HepG2 (cell line): ENCODE measurements at regions not wholly inside any gene's neighbourhood (a gene's known extent, or its start where the extent isn't known, plus 50 kb on each side); places are given as distances from the start of the nearest gene placed in this dataset.

Experiments used
- ATAC-seq: fragments of 200-7000 bp; cut with Tn5 transposase; 3 replicates; pipeline ENCODE4 v1.9.1; 2020; ENCODE audit warnings: mild to moderate bottlenecking, moderate library complexity
- BruUV-seq: library from RNA; stranded (reverse); fragments of 400-500 nt; replicated peaks from 2 replicates; lab custom pipeline; 2021; lab: Mats Ljungman, UMichigan
- CTCF ChIA-PET: fragments of 300-600 bp; formaldehyde crosslinking; extraction: SDS; loops from one replicate; lab custom pipeline; 2021; ENCODE audit warnings: low total read pairs, inconsistent platforms, low intra/inter-chr PET ratio; lab: Yijun Ruan, JAX
- POLR2A ChIA-PET: fragments of 350-600 bp; sonication (Branson Sonifier 250); formaldehyde crosslinking; loops from one replicate; lab custom pipeline; 2020; ENCODE audit warnings: antibody characterized with exemption, inconsistent platforms; lab: Yijun Ruan, JAX
- DNase-seq: peaks from one replicate; pipeline ENCODE4 v3.0.0-alpha.2; 2015; ENCODE audit warnings: low spot score
- FAIRE-seq: peaks from 3 replicates; lab custom pipeline; 2011; peaks lifted over from hg19 to GRCh38; lab: Jason Lieb, UNC
- H2AFZ ChIP-seq: one replicate; pipeline ENCODE4 v1.6.1; 2011; ENCODE audit warnings: low read length, inconsistent platforms
- H3K27ac ChIP-seq: fragments of 300-600 bp; 3 replicates; pipeline ENCODE4 v1.8.0; 2011; ENCODE audit warnings: mixed run types, mild to moderate bottlenecking, mixed read lengths, low read length, inconsistent platforms; ENCODE audit not compliant: insufficient read depth; ENCODE audit errors: extremely low read length
- H3K27me3 ChIP-seq, 2 experiments: fragments of 200-600 bp in 1 of 2; 2 replicates in 1 of 2; 3 replicates in 1 of 2; pipeline versions ENCODE4 v1.6.0 to v1.8.0; 2011; ENCODE audit warnings: low read length in 2 of 2, mild to moderate bottlenecking in 2 of 2, moderate library complexity in 2 of 2, inconsistent platforms in 1 of 2; ENCODE audit not compliant: insufficient read depth in 2 of 2, control insufficient read depth in 1 of 2
- H3K36me3 ChIP-seq, 2 experiments: fragments of 200-600 bp in 1 of 2; replicated peaks in 1 of 2; 2 replicates in 1 of 2; 3 replicates in 1 of 2; pipeline versions ENCODE4 v1.5.1 to v1.8.0; 2011; ENCODE audit warnings: low read length in 2 of 2, inconsistent platforms in 1 of 2; ENCODE audit not compliant: insufficient read depth in 2 of 2, control insufficient read depth in 1 of 2
- H3K4me1 ChIP-seq: 2 replicates; pipeline ENCODE4 v1.5.1; 2012; ENCODE audit warnings: low read length, inconsistent platforms; ENCODE audit not compliant: insufficient read depth
- H3K4me2 ChIP-seq: 2 replicates; pipeline ENCODE4 v1.6.0; 2011; ENCODE audit warnings: low read depth, low read length, inconsistent platforms
- H3K4me3 ChIP-seq, 3 experiments: fragments of 200-600 bp in 1 of 3; sonication (generic), shearing (Covaris generic) in 1 of 3; replicated peaks in 1 of 3; 2 replicates each; pipeline ENCODE4 v1.5.1; 2011 to 2016; ENCODE audit warnings: low read length in 3 of 3, inconsistent platforms in 2 of 3, low read depth in 2 of 3, mild to moderate bottlenecking in 2 of 3, control low read depth in 1 of 3, mixed read lengths in 1 of 3; ENCODE audit not compliant: insufficient read depth in 1 of 3
- H3K79me2 ChIP-seq: one replicate; pipeline ENCODE4 v1.6.1; 2011; ENCODE audit warnings: low read length, inconsistent platforms; ENCODE audit not compliant: insufficient read depth
- H3K9ac ChIP-seq: 2 replicates; pipeline ENCODE4 v1.6.0; 2011; ENCODE audit warnings: mild to moderate bottlenecking, low read depth, low read length, inconsistent platforms; ENCODE audit not compliant: insufficient read depth
- H3K9me3 ChIP-seq: 2 replicates; pipeline ENCODE4 v1.5.1; 2012; ENCODE audit warnings: mild to moderate bottlenecking, low read length
- H4K20me1 ChIP-seq: 2 replicates; pipeline ENCODE4 v1.6.0; 2011; ENCODE audit warnings: inconsistent platforms, mild to moderate bottlenecking, low read length, moderate library complexity; ENCODE audit not compliant: insufficient read depth
- CEBPG ChIP-seq: IDR thresholded peaks from 2 replicates; pipeline ENCODE4 v1.6.1; 2016
- DNMT1 ChIP-seq: sonication (generic); formaldehyde crosslinking; IDR thresholded peaks from 2 replicates; pipeline ENCODE4 v1.5.1; 2020; ENCODE audit warnings: mild to moderate bottlenecking, missing genetic modification reagents
- DPF2 ChIP-seq: sonication (generic); formaldehyde crosslinking; IDR thresholded peaks from 2 replicates; pipeline ENCODE4 v1.4.0; 2020; ENCODE audit warnings: mild to moderate bottlenecking, low read depth, missing genetic modification reagents, borderline replicate concordance
- HDAC1 ChIP-seq: sonication (generic); formaldehyde crosslinking; IDR thresholded peaks from 2 replicates; pipeline ENCODE4 v1.5.1; 2020; ENCODE audit warnings: mild to moderate bottlenecking, missing genetic modification reagents
- NR2F6 ChIP-seq, 2 experiments: IDR thresholded peaks; 2 replicates each; pipeline ENCODE4 v1.6.1; 2016; ENCODE audit warnings: antibody characterized with exemption in 1 of 2, mild to moderate bottlenecking in 1 of 2
- POGZ ChIP-seq: sonication (generic); formaldehyde crosslinking; IDR thresholded peaks from 2 replicates; pipeline ENCODE4 v1.4.0; 2020; ENCODE audit warnings: mild to moderate bottlenecking, missing genetic modification reagents
- SIX1 ChIP-seq: sonication (generic); formaldehyde crosslinking; IDR thresholded peaks from 2 replicates; pipeline ENCODE4 v1.4.0; 2020; ENCODE audit warnings: missing genetic modification reagents, borderline replicate concordance
- THYN1 ChIP-seq: sonication (generic); formaldehyde crosslinking; IDR thresholded peaks from 2 replicates; pipeline ENCODE4 v1.8.1; 2023; ENCODE audit warnings: low read depth, mild to moderate bottlenecking, moderate library complexity, missing genetic modification reagents, borderline replicate concordance
- TRIM24 ChIP-seq: sonication (generic); formaldehyde crosslinking; IDR thresholded peaks from 2 replicates; pipeline ENCODE4 v1.8.0; 2022; ENCODE audit warnings: mild to moderate bottlenecking, missing genetic modification reagents
- XBP1 ChIP-seq: sonication (generic); formaldehyde crosslinking; IDR thresholded peaks from 2 replicates; pipeline ENCODE4 v1.5.0; 2020; ENCODE audit warnings: missing genetic modification reagents
- ZFP90 ChIP-seq: sonication (generic); formaldehyde crosslinking; IDR thresholded peaks from 2 replicates; pipeline ENCODE4 v1.8.0; 2022; ENCODE audit warnings: missing genetic modification reagents, mild to moderate bottlenecking, inconsistent platforms, borderline replicate concordance
- ZNF282 ChIP-seq: fragments of 450-650 bp; IDR thresholded peaks from 2 replicates; pipeline ENCODE4 v1.6.1; 2018; ENCODE audit not compliant: partially characterized antibody
- ZNF724P ChIP-seq: sonication (generic); formaldehyde crosslinking; IDR thresholded peaks from 2 replicates; pipeline ENCODE4 v1.8.0; 2022; ENCODE audit warnings: missing genetic modification reagents, borderline replicate concordance
- ZNF75D ChIP-seq: sonication (generic); formaldehyde crosslinking; IDR thresholded peaks from 2 replicates; pipeline ENCODE4 v1.8.1; 2023; ENCODE audit warnings: missing genetic modification reagents, mild to moderate bottlenecking, borderline replicate concordance
- ZNF773 ChIP-seq: sonication (generic); formaldehyde crosslinking; IDR thresholded peaks from 2 replicates; pipeline ENCODE4 v1.4.0; 2020; ENCODE audit warnings: missing genetic modification reagents, borderline replicate concordance
- WGBS: methylation state at CpG from one replicate; pipeline ENCODE4 v1.1.6; 2017; ENCODE audit warnings: low lambda C conversion rate; 5-methylcytosine and 5-hydroxymethylcytosine counted together
- in situ Hi-C: cut with HindIII; loops from 2 replicates; pipeline ENCODE4 v1.10.0; 2017; ENCODE audit warnings: low pct_unique_long_range_greater_than_20kb; ENCODE audit not compliant: extremely low pct_ligation_motif_present
- intact Hi-C: fragments of 100-400 bp; cut with micrococcal nuclease; formaldehyde crosslinking; loops from one replicate; pipeline ENCODE4 v1.10.0; 2022; ENCODE audit not compliant: unreplicated experiment
- TF ChIP-seq, protein P1 (sequence below): IDR thresholded peaks from 2 replicates; pipeline ENCODE4 v1.6.1; 2016; ENCODE audit warnings: low read depth, borderline replicate concordance
- TF ChIP-seq, protein P2 (sequence below): sonication (generic); formaldehyde crosslinking; IDR thresholded peaks from 2 replicates; pipeline ENCODE4 v1.5.0; 2020; ENCODE audit warnings: mild to moderate bottlenecking, missing genetic modification reagents
- TF ChIP-seq, protein P3 (sequence below): sonication (generic); formaldehyde crosslinking; IDR thresholded peaks from 2 replicates; pipeline ENCODE4 v1.4.0; 2020; ENCODE audit warnings: missing genetic modification reagents
- TF ChIP-seq, protein P4 (sequence below): sonication (generic); formaldehyde crosslinking; IDR thresholded peaks from 2 replicates; pipeline ENCODE4 v1.8.0; 2022; ENCODE audit warnings: missing genetic modification reagents, low read depth, mild to moderate bottlenecking, borderline replicate concordance

GRCh38 chr12:97701901-97702300 lies 239.3 kb downstream of the RMST start:
- ATAC-seq: no peak
- CTCF ChIA-PET: no interaction called here
- in situ Hi-C loops (no loop called here), intact Hi-C loops (no loop called here)
- POLR2A ChIA-PET: no interaction called here
- DNase-seq: no peak
- Histone ChIP-seq H3K9me3 (no peaks in the 10 kb centered on the region), H3K27me3 (no peaks in the 10 kb centered on the region), H3K4me3 (no peak overlapping the region), H3K9ac (no peak overlapping the region), H4K20me1 (no peaks in the 10 kb centered on the region), H2AFZ (no peak overlapping the region), H3K4me2 (no peak overlapping the region), H3K4me1 (no peaks in the 10 kb centered on the region), H3K27ac (no peak overlapping the region), H3K36me3 (no peaks in the 10 kb centered on the region), H3K79me2 (no peaks in the 10 kb centered on the region)
- no peak for FAIRE-seq
- no TSS peak for BruUV-seq
- 51% methylated on average over 4 of the region's 4 CpGs for WGBS
- TF ChIP-seq, protein P1, sequence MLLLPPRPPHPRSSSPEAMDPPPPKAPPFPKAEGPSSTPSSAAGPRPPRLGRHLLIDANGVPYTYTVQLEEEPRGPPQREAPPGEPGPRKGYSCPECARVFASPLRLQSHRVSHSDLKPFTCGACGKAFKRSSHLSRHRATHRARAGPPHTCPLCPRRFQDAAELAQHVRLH: no peak
- TF ChIP-seq, protein P2, sequence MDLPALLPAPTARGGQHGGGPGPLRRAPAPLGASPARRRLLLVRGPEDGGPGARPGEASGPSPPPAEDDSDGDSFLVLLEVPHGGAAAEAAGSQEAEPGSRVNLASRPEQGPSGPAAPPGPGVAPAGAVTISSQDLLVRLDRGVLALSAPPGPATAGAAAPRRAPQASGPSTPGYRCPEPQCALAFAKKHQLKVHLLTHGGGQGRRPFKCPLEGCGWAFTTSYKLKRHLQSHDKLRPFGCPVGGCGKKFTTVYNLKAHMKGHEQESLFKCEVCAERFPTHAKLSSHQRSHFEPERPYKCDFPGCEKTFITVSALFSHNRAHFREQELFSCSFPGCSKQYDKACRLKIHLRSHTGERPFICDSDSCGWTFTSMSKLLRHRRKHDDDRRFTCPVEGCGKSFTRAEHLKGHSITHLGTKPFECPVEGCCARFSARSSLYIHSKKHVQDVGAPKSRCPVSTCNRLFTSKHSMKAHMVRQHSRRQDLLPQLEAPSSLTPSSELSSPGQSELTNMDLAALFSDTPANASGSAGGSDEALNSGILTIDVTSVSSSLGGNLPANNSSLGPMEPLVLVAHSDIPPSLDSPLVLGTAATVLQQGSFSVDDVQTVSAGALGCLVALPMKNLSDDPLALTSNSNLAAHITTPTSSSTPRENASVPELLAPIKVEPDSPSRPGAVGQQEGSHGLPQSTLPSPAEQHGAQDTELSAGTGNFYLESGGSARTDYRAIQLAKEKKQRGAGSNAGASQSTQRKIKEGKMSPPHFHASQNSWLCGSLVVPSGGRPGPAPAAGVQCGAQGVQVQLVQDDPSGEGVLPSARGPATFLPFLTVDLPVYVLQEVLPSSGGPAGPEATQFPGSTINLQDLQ (CRISPR knock-in tag): no peak
- no peak for TF ChIP-seq HDAC1 (CRISPR knock-in tag)
- no peak for TF ChIP-seq CEBPG (CRISPR knock-in tag)
- TF ChIP-seq, protein P3, sequence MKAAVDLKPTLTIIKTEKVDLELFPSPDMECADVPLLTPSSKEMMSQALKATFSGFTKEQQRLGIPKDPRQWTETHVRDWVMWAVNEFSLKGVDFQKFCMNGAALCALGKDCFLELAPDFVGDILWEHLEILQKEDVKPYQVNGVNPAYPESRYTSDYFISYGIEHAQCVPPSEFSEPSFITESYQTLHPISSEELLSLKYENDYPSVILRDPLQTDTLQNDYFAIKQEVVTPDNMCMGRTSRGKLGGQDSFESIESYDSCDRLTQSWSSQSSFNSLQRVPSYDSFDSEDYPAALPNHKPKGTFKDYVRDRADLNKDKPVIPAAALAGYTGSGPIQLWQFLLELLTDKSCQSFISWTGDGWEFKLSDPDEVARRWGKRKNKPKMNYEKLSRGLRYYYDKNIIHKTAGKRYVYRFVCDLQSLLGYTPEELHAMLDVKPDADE: no peak
- TF ChIP-seq ZNF75D (CRISPR knock-in tag): no peak
- no peak for TF ChIP-seq ZFP90
- no peak for TF ChIP-seq XBP1 (CRISPR knock-in tag)
- TF ChIP-seq THYN1 (CRISPR knock-in tag): no peak
- TF ChIP-seq SIX1 (CRISPR knock-in tag): no peak
- no peak for TF ChIP-seq DNMT1 (CRISPR knock-in tag)
- TF ChIP-seq DPF2 (CRISPR knock-in tag): no peak
- TF ChIP-seq POGZ (CRISPR knock-in tag): no peak
- no peak for TF ChIP-seq NR2F6 (IDR thresholded peaks at IDR 0.05)
- no peak for TF ChIP-seq NR2F6 (CRISPR knock-in tag; IDR thresholded peaks at IDR 0.05)
- TF ChIP-seq, protein P4, sequence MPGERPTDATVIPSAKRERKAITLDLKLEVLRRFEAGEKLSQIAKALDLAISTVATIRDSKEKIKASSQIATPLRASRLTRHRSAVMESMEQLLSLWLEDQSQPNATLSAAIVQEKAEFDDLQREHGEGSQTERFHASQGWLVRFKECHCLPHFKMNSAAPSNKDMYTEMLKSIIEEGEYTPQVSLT (CRISPR knock-in tag): no peak
- no peak for TF ChIP-seq TRIM24
- TF ChIP-seq ZNF282: no peak
- no peak for TF ChIP-seq ZNF773 (CRISPR knock-in tag)
- TF ChIP-seq ZNF724P: no peak
